IPS DF 4.7 (cell line): ENCODE measurements at regions not wholly inside any gene's neighbourhood (a gene's known extent, or its start where the extent isn't known, plus 50 kb on each side); places are given as distances from the start of the nearest gene placed in this dataset.
"Not testable (repeated sequence)": the region's sequence is repeated elsewhere in the genome, so short reads cannot be mapped to it uniquely, and the experiment has no call there.

Source experiments
- DNase-seq: peaks from one replicate; pipeline ENCODE4 v3.0.0-alpha.2; 2013; ENCODE audit warnings: low spot score; ENCODE audit errors: extremely low read depth

DNA sequence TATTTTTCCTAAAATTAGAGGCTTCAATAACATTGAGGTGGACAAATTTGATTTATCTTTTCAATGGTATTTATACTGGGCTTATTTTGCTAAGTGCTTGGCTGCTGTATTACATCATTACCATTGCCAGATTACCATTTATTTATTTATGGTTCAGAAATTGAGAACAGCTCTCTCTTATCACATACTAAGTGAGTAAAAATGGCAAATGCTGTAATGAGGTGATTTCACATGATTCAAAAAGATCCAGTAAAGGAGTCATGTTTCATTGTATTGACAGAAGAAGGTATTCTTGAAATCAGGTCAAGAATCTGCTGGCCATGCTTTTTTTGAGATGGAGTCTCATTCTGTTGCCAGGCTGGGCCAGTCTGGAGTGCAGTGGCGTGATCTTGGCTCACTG is 322.6 kb downstream of the KIF20B start:
- no peak for DNase-seq

DNA sequence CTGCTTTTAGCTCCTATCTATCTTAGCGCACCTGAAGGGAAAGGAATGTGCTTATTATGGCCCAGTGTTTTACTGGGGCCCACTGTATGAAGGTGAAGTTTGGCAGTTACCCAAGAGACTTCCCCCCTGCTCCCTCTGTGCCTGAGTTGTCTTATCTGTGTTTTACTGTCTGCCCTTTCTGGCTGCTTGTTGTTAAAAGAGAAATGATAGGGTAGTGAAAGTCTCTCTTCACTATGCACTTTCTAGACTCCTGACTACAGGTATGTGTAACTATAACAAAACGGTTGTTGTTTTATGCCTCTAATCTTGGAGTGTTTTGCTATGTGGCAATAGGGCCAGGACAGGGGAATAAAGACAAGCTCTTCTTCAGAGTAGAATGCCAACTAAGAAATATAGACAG is 326.9 kb downstream of the KIF20B start:
- DNase-seq, result no peak

DNA sequence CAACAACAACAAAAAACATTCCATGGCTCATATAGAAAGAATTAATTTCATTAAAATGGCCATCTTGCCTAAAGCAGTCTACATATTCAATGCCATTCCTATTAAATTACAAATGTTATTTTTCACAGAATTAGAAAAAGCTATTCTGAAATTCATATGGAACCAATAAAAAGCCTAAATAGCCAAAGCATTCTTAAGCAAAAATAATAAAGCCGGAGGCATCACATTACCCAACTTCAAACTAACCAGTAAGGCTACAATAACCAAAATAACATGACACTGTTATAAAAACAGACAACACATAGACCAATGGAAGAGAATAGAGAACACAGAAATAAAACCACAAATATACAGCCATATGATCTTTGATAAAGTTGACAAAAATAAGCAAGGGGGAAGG is 330.4 kb downstream of the KIF20B start:
- DNase-seq, result no peak

DNA sequence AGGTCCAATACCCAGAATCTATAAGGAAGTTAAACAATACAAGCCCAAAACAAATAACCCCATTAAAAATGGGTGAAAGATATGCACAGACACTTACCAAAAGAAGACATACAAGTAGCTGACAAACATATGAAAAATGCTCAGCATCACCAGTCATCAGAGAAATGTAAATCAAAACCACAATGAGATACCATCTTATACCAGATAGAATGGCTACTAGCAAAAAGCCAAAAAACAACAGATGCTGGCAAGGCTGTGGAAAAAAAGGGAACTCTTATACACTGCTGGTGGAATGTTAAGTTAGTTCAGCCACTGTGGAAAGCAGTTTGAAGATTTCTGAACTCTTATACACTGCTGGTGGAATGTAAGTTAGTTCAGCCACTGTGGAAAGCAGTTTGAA is 331.1 kb downstream of the KIF20B start:
- DNase-seq, result no peak

DNA sequence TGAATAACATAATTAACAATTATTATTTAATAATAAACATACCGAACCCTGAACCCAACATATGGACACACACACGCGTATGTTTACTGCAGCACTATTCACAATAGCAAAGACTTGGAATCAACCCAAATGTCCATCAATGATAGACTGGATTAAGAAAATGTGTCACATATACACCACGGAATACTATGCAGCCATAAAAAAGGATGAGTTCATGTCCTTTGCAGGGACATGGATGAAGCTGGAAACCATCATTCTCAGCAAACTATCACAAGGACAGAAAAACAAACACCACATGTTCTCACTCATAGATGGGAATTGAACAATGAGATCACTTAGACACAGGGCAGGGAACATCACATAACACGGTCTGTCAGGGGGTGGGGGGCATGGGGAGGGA is 333.5 kb downstream of the KIF20B start:
- not testable (repeated sequence) for DNase-seq

DNA sequence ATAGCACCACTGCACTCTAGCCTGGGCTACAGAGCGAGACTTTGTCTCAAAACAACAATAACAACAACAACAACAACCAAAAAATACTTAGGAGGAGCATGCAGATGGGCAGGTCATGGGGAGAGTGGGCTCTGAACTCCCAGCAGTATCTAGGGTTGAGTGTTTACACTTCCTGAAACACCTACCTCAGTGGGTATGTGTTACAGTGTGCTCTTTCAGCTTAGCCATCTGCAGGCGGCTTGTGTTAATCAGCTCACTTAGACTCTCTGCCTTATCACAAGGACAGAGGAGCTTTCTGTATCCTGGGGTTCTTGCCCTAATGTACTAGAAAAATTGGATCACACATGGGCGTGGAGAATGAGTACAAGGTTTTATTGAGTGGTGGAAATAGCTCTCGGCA is 340.2 kb downstream of the KIF20B start:
- DNase-seq, result no peak

DNA sequence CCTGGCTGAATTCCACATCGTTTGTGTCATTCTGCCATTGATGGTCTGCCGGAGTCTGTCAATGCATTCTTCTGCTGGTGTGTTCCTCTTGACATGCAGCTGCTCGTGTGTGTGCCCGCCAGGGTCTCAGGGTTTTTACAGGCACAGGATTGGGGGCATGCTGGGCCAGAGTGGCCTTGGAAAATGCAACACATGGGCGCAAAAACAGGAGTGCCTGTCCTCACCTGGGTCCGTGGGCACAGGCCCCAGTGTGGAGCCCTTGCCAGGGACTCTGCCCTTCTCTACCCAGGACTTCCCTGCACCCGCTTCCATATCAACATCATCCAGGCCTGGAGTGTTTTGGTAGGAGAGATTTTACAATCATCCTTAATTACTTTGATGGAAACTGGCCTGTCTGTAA is 340.7 kb downstream of the KIF20B start:
- DNase-seq, result no peak

DNA sequence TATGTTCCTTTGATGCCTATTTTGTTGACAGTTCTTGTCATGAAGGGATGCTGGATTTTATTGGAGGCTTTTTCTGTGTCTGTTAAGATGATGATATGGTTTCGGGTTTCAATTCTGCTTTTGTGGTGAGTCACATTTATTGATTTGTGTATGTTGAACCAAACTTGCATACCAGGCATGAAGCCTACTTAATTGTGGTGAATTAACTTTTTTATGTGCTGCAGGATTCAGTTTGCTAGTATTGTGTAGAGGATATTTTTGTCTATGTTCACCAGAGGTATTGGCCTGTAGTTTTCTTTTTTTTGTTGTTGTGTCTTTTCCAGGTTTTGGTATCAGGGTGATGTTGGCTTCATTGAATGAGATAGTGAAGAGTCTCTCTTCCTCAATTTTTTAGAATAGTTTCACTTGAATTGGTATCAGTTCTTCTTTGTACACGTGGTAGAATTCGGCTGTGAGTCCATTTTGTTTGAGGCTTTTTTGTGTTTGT is 345.9 kb downstream of the KIF20B start:
- DNase-seq, result no peak

DNA sequence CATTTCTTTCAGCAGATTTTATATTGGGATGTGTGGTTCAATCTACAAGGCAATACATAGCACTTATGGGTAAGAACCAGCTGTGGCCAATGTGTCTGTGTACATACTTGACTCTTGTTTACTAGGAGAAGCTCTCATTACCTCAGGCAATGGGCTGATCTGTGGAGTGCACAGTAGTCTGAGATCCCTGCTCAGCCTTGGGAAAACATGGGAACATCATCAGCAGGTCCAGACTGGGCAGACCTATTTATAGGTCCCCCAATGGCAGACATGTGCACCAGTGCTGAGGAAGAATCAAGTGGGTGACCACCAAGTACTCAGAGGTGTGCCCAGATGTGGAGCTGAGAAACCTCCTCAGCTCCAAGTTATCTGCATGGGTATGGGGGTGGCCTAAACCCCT is 349.7 kb downstream of the KIF20B start:
- no peak for DNase-seq

DNA sequence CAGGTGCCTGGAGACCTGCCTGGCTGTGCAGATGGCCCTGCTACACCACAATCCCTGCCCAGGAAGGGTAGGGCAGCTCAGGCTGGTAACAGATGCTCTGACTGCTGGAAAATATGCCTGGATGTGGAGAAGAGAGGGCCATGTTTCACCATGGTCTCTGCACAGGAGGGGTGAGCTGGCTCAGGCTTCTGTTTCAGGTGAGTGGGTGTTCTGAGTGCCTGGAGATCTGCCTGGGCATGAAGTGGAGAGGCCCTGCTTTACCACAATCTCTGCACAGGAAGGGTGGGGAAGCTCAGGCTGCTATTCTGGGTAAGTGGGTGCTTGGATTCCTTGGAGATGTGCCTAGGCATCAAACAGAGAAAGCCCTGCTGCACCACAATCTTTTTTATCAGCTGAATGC is 350.1 kb downstream of the KIF20B start:
- no peak for DNase-seq

DNA sequence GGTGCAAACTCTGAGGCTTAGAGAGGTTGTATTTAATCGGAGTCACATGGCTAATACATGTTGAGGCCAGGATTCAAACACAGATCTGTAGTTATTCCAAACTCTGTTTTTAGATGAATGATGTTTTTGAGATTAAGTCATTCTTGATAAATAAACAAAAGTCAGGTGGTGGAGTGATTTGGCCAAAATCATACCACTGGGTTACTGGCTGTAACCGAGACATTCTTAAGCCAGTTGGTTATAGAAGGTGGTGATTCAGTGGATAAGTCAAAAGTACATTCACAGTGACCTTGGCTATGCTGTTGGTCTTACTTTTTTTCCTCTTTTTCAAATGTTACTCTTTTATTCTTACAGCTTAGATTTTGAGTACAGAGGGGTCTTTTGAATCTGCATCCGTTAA is 361.4 kb downstream of the KIF20B start:
- DNase-seq, result no peak

DNA sequence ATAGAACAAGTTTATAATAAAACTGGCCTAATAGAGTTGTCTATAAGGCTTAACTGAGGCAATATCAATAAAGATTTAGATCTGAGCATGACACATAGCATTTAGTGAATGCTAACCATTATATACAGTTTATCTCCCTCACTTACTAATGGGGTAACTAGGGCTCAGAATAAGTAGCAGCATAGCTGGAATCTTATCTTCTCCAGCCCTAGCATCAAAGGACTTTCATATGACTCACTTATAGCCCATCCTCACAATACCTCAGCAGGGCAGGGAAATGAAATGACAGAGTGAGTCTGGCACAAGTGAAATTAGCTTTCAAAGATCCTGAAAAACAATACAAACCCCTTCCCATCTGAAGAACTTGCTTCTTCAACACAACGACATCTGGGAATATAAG is 362.9 kb downstream of the KIF20B start:
- no peak for DNase-seq

DNA sequence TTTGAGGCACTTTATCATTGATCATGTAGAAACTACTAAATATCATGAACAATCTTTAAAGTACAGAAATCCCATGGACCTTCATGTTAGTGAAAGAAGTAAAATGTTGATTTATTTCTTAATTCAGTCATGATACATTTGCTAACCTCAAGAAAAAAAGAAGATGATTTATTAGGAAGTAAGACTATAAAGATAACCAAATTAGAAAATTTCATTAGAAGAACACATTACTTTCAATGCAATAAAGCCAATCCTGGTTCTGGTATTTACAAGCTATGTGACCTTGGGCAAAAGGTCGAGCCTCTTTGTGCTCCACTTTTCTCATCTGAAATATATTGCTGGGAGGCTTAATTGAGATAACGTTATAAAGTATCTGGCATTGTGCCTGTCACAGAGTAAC is 365.0 kb downstream of the KIF20B start:
- DNase-seq, result no peak

DNA sequence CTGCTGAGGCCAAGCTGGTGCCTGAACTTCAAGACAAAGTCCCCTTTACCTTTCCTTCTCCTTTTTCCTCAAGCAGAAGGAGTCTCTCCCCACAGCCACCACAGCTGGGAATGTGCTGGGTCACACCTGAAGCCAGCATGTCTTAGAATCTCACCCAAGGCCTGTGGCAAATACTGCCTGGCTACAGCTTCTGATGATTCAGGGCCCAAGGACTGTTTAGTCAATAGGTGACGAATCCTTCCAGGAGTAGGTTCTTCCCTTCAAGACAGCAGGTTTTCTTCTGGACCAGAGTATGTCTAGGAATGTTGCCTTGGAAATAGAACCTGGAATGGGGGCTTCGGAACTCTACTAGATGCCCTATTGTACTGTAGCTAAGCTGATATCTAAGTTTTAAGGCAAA is 374.6 kb downstream of the KIF20B start:
- DNase-seq, result no peak

DNA sequence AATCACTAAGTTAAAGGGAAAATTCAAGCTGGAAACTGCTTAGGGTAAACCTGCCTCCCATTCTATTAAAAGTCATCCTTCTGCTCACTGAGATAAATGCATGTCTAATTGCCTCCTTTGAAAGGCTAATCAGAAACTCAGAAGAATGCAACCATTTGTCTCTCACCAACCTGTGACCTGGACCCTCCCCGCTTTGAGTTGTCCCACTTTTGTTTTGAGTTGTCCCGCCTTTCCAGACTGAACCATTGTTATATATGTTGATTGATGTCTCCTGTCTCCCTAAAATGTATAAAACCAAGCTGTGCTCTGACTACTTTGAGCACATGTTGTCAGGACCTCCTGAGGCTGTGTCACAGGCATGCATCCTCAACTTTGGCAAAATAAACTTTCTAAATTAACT is 378.4 kb downstream of the KIF20B start:
- no peak for DNase-seq

DNA sequence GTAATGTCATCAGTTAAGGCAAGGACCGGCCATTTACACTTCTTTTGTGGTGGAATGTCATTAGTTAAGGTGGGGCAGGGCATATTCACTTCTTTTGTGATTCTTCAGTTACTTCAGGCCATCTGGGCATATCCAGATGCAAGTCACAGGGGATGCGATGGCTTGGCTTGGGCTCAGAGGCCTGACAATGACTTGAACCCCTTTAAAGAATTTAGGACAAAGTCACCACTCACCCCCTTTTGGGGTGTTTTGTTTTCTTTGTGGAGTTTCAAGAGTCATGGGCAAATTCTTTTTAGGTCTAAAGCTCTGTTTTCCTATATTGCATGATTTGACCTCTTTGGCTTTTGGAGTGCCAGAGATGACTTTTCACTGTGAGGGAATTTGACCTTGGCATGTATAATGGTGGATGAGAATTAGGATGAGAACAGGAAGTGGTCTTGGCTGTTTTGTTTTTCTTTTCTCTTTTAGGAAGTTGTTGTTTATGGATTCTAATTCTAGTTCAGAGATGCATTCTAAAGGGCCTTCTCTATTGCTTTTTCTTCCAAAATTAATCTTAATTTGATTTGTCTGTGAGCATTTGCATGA is 385.3 kb downstream of the KIF20B start:
- not testable (repeated sequence) for DNase-seq

DNA sequence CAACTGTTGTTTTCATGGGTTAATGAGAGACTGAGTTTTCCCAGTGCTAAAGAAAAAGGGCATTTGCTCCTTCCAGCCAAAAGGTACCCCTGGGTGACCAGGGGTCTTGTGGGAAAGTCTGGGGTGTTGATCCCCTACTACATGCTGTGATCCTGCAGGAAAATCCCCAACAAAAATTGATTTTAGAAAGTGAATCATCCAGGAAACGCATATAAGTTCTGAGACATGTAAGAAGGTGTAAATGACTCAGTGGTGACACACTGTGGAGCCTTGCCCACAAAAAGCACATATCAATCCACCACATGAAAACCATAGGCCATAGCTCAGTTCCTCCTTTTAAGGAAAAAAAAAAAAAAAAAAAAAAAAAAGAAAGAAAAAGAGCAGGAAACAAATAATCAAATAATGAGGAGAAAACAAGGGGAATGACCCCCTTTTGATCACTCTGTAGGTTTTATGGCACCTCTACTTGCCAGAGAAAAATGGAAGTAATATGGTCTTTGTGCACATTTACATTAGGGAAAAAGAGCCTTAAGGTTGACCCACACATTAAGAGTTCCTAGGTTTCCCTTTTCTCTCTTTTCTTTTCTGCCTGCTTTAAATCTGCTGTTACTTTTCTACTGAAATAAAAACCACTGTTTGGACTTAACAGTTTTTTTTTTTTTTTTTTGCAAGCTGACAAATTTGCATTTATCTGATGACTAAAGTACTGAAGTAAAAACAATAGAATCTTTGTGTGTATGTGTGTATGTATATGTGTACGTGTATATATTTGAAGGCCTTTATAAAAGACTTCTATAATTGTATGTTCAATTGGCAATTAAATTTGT is 386.0 kb downstream of the KIF20B start:
- no peak for DNase-seq

DNA sequence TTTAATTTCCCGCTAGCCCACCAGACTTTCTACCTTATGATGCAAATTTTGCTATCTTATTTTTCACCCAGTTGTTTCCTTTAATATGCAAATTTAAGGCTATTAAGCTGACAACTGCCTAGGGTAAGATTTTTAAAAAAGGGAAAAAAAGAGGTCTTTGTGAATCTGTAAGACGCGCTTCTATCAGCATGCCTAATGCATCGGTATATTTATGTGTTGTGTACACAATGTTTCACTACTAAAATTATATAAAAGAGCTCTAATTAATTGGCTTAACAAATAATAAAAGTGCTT is 386.6 kb downstream of the KIF20B start:
- DNase-seq, result no peak

DNA sequence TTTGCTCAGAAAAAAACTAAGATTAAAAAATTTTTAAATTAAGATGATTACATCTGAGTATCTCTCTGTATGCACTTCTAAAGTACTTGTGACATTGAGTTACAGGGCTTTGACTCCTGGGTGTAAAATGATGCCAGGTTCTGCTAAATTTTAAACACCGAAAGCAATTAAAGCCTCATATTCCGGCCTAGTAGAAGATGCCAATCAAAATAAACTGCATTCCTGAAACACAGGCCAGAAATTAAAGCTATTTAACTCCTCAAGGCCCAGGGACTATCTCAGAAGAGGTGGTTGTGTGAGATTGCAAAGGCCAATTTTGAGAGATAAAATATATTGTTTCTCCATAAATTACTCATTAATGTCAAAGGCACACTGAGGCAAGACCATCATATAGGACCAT is 388.3 kb downstream of the KIF20B start:
- DNase-seq, result no peak

DNA sequence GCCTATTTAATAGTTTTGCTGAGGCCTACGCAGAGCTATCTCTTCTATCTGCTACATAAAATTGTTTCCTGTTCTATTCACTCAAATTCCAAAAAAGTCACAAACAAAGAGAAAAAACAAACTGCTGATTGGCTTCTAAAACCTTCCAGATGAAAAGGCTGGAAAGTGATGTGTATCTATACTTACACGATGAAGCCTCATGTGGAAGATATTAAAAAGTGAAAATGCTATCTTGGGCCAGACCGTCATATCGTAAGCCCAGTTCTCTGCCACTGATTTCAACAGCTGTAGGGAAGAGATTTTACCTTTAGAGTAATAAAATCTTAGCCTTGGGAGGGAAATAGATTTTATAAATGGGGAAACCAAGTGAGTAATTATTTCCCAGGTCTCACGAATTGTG is 394.8 kb downstream of the KIF20B start:
- DNase-seq, result no peak

DNA sequence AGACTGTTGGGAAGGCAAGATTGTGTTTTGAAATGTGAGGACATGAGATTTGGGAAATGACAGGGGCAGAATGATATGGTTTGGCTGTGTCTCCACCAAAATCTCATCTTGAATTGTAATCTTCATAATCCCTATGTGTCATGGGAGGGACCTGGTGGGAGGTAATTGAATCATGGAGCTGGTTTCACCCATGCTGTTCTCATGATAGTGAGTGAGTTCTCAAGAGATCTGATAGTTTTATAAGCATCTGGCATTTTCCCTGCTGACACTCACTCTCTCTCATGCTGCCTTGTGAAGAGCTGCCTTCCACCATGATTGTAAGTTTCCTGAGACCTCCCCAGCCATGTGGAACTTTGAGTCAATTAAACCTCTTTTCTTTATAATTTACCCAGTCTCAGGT is 406.2 kb downstream of the KIF20B start:
- DNase-seq, result not testable (repeated sequence)

DNA sequence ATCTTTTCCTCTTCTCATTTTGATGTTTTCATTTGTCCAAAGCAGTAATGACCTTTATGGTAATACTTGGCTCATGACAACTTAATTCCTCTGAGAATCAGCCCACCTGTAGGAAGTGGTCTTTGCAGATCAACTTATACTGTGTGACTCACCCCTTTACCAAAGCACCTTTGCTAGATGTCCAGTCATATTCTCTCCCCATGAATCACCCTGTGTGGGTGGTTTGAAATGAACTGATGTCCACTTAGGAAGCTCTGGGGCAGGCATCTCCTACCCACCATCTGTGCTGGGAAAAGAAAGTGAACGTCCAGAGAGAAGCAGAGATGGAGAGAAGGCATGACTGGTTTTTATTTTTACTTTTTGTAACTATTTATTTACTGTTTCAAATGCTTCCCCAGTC is 410.3 kb downstream of the KIF20B start:
- DNase-seq, result no peak

DNA sequence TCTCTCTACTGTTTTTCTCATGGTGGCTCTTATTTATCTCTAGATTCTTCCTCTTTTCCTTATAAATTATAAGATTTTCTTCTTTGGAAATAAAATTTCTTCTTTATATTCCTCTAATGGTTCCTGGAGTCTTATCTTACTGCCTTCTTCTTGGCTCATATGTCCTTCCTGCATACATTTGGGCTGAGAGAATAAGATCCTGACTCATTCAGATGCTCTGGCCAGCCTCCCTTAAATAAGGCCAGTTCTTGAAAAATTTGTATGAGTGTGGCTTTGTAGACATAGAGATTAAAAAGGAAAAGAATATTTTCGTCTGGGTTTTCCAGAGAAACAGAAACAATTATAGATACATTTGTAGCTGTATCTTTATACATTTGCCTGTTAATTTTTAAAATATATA is 411.3 kb downstream of the KIF20B start:
- no peak for DNase-seq
